ENCODE measurements at regions not wholly inside any gene's neighbourhood (a gene's known extent, or its start where the extent isn't known, plus 50 kb on each side); places are given as distances from the start of the nearest gene placed in this dataset.

- Histone ChIP-seq H3K23ac (ENCODE audit: low read length) (no peak overlapping the region), H2BK5ac (ENCODE audit: low read depth, low read length, poor library complexity) (no peak overlapping the region), H2AFZ (ENCODE audit: insufficient read depth, low read length, poor library complexity) (no peak overlapping the region), H3K27me3 (ENCODE audit: insufficient read depth, low read length) (no peaks in the 10 kb centered on the region), H3K18ac (ENCODE audit: low read length) (no peak overlapping the region), H3K79me1 (ENCODE audit: low read length) (no peaks in the 10 kb centered on the region), H3K14ac (ENCODE audit: low read length) (no peak overlapping the region), H3K27ac (ENCODE audit: low read depth, low read length) (no peak overlapping the region), H2BK12ac (ENCODE audit: low read length) (no peak overlapping the region), H4K8ac (ENCODE audit: low read depth, low read length) (no peak overlapping the region), H3K36me3 (ENCODE audit: control insufficient read depth in 1 of 2, insufficient read depth in 2 of 2, low read length in 2 of 2) (no peaks in the 10 kb centered on the region), H2BK120ac (ENCODE audit: insufficient read depth, low read length, poor library complexity) (no peak overlapping the region), H3K79me2 (ENCODE audit: control insufficient read depth, insufficient read depth, low read length, poor library complexity) (no peaks in the 10 kb centered on the region), H4K12ac (ENCODE audit: low read depth, low read length) (no peak overlapping the region), H4K91ac (ENCODE audit: low read depth, low read length) (no peak overlapping the region), H3K4me3 (ENCODE audit: low read depth, low read length) (no peak overlapping the region), H3K4ac (ENCODE audit: low read depth, low read length) (no peak overlapping the region), H3K9ac (ENCODE audit: low read length) (no peak overlapping the region), H3K9me3 (ENCODE audit: insufficient read depth, low read depth, low read length) (peaks cover 3% of the 10 kb centered on the region), H3K4me1 (ENCODE audit: control insufficient read depth in 1 of 2, insufficient read depth in 2 of 2, low read length in 2 of 2) (peaks cover 2 to 3% of the 10 kb centered on the region in 2 experiments), H3K4me2 (ENCODE audit: low read length) (no peak overlapping the region), H2AK5ac (ENCODE audit: low read length) (no peak overlapping the region)
- WGBS (ENCODE audit: extremely low coverage, insufficient coverage, insufficient read length) = no CpG with 5 or more reads among the region's 4 CpGs
- DNase-seq = peak in 1 of 2 donors; percentile 25
Observed at GRCh38 chr3:187931770-187932278, 186.6 kb upstream of the BCL6 start.

- no peak overlapping the region for H2AK5ac ChIP-seq (ENCODE audit: low read length)
- H3K9me3 ChIP-seq (ENCODE audit: insufficient read depth, low read depth, low read length) = peaks cover 3% of the 10 kb centered on the region
- WGBS (ENCODE audit: extremely low coverage, insufficient coverage, insufficient read length) = no CpG with 5 or more reads among the region's 6 CpGs
- no peak overlapping the region for H2BK12ac ChIP-seq (ENCODE audit: low read length)
- H3K4me1 ChIP-seq (ENCODE audit: control insufficient read depth in 1 of 2, insufficient read depth in 2 of 2, low read length in 2 of 2) = peaks cover 2 to 3% of the 10 kb centered on the region in 2 experiments
- H3K27ac ChIP-seq (ENCODE audit: low read depth, low read length) = no peak overlapping the region
- H3K36me3 ChIP-seq (ENCODE audit: control insufficient read depth in 1 of 2, insufficient read depth in 2 of 2, low read length in 2 of 2) = no peaks in the 10 kb centered on the region
- no peaks in the 10 kb centered on the region for H3K79me1 ChIP-seq (ENCODE audit: low read length)
- no peak overlapping the region for H3K18ac ChIP-seq (ENCODE audit: low read length)
- H3K27me3 ChIP-seq (ENCODE audit: insufficient read depth, low read length) = no peaks in the 10 kb centered on the region
- H3K79me2 ChIP-seq (ENCODE audit: control insufficient read depth, insufficient read depth, low read length, poor library complexity) = no peaks in the 10 kb centered on the region
- no peak overlapping the region for H4K8ac ChIP-seq (ENCODE audit: low read depth, low read length)
- no peak overlapping the region for H3K4me2 ChIP-seq (ENCODE audit: low read length)
- H2BK120ac ChIP-seq (ENCODE audit: insufficient read depth, low read length, poor library complexity) = no peak overlapping the region
- no peak overlapping the region for H2BK5ac ChIP-seq (ENCODE audit: low read depth, low read length, poor library complexity)
- no peak overlapping the region for H3K23ac ChIP-seq (ENCODE audit: low read length)
- H4K91ac ChIP-seq (ENCODE audit: low read depth, low read length) = no peak overlapping the region
- no peak overlapping the region for H3K4me3 ChIP-seq (ENCODE audit: low read depth, low read length)
- H4K12ac ChIP-seq (ENCODE audit: low read depth, low read length) = no peak overlapping the region
- H3K14ac ChIP-seq (ENCODE audit: low read length) = no peak overlapping the region
- DNase-seq = no peak
- no peak overlapping the region for H3K9ac ChIP-seq (ENCODE audit: low read length)
- H2AFZ ChIP-seq (ENCODE audit: insufficient read depth, low read length, poor library complexity) = no peak overlapping the region
- H3K4ac ChIP-seq (ENCODE audit: low read depth, low read length) = no peak overlapping the region
Observed at GRCh38 chr3:187932530-187932929, 187.3 kb upstream of the BCL6 start.

GRCh38 chr3:187935623-187936156 is 190.4 kb upstream of the BCL6 start:
- Histone ChIP-seq H4K8ac (ENCODE audit: low read depth, low read length) (no peak overlapping the region), H3K23ac (ENCODE audit: low read length) (no peak overlapping the region), H3K36me3 (ENCODE audit: control insufficient read depth in 1 of 2, insufficient read depth in 2 of 2, low read length in 2 of 2) (no peaks in the 10 kb centered on the region), H2AFZ (ENCODE audit: insufficient read depth, low read length, poor library complexity) (no peak overlapping the region), H3K4me2 (ENCODE audit: low read length) (no peak overlapping the region), H3K14ac (ENCODE audit: low read length) (no peak overlapping the region), H3K9ac (ENCODE audit: low read length) (no peak overlapping the region), H4K91ac (ENCODE audit: low read depth, low read length) (no peak overlapping the region), H3K9me3 (ENCODE audit: insufficient read depth, low read depth, low read length) (no peaks in the 10 kb centered on the region), H3K18ac (ENCODE audit: low read length) (no peak overlapping the region), H2AK5ac (ENCODE audit: low read length) (no peak overlapping the region), H3K79me1 (ENCODE audit: low read length) (no peaks in the 10 kb centered on the region), H3K27ac (ENCODE audit: low read depth, low read length) (no peak overlapping the region), H2BK120ac (ENCODE audit: insufficient read depth, low read length, poor library complexity) (no peak overlapping the region), H2BK12ac (ENCODE audit: low read length) (no peak overlapping the region), H3K4me3 (ENCODE audit: low read depth, low read length) (no peak overlapping the region), H3K79me2 (ENCODE audit: control insufficient read depth, insufficient read depth, low read length, poor library complexity) (no peaks in the 10 kb centered on the region), H3K4ac (ENCODE audit: low read depth, low read length) (no peak overlapping the region), H2BK5ac (ENCODE audit: low read depth, low read length, poor library complexity) (no peak overlapping the region), H3K27me3 (ENCODE audit: insufficient read depth, low read length) (no peaks in the 10 kb centered on the region), H4K12ac (ENCODE audit: low read depth, low read length) (no peak overlapping the region), H3K4me1 (ENCODE audit: control insufficient read depth in 1 of 2, insufficient read depth in 2 of 2, low read length in 2 of 2) (peaks cover 2 to 3% of the 10 kb centered on the region in 2 experiments)
- no CpG with 5 or more reads among the region's 17 CpGs for WGBS (ENCODE audit: extremely low coverage, insufficient coverage, insufficient read length)
- DNase-seq = peak; percentile 56 to 60

GRCh38 chr3:187936676-187937075 is 191.4 kb upstream of the BCL6 start:
- no peaks in the 10 kb centered on the region for H3K9me3 ChIP-seq (ENCODE audit: insufficient read depth, low read depth, low read length)
- H3K4ac ChIP-seq (ENCODE audit: low read depth, low read length) = no peak overlapping the region
- H3K9ac ChIP-seq (ENCODE audit: low read length) = no peak overlapping the region
- WGBS (ENCODE audit: extremely low coverage, insufficient coverage, insufficient read length) = no CpG with 5 or more reads among the region's 1 CpG
- H3K23ac ChIP-seq (ENCODE audit: low read length) = no peak overlapping the region
- no peaks in the 10 kb centered on the region for H3K79me2 ChIP-seq (ENCODE audit: control insufficient read depth, insufficient read depth, low read length, poor library complexity)
- H2BK5ac ChIP-seq (ENCODE audit: low read depth, low read length, poor library complexity) = no peak overlapping the region
- H4K12ac ChIP-seq (ENCODE audit: low read depth, low read length) = no peak overlapping the region
- H3K4me1 ChIP-seq (ENCODE audit: control insufficient read depth in 1 of 2, insufficient read depth in 2 of 2, low read length in 2 of 2) = peaks cover 2 to 3% of the 10 kb centered on the region in 2 experiments
- H3K14ac ChIP-seq (ENCODE audit: low read length) = no peak overlapping the region
- no peak overlapping the region for H3K4me3 ChIP-seq (ENCODE audit: low read depth, low read length)
- no peaks in the 10 kb centered on the region for H3K79me1 ChIP-seq (ENCODE audit: low read length)
- H2BK120ac ChIP-seq (ENCODE audit: insufficient read depth, low read length, poor library complexity) = no peak overlapping the region
- no peak for DNase-seq
- no peak overlapping the region for H2BK12ac ChIP-seq (ENCODE audit: low read length)
- H3K18ac ChIP-seq (ENCODE audit: low read length) = no peak overlapping the region
- H2AFZ ChIP-seq (ENCODE audit: insufficient read depth, low read length, poor library complexity) = no peak overlapping the region
- H2AK5ac ChIP-seq (ENCODE audit: low read length) = no peak overlapping the region
- no peak overlapping the region for H4K91ac ChIP-seq (ENCODE audit: low read depth, low read length)
- no peaks in the 10 kb centered on the region for H3K36me3 ChIP-seq (ENCODE audit: control insufficient read depth in 1 of 2, insufficient read depth in 2 of 2, low read length in 2 of 2)
- H4K8ac ChIP-seq (ENCODE audit: low read depth, low read length) = no peak overlapping the region
- no peak overlapping the region for H3K27ac ChIP-seq (ENCODE audit: low read depth, low read length)
- no peaks in the 10 kb centered on the region for H3K27me3 ChIP-seq (ENCODE audit: insufficient read depth, low read length)
- no peak overlapping the region for H3K4me2 ChIP-seq (ENCODE audit: low read length)
